Prostate gland (tissue), 2 donors: ENCODE measurements at regions not wholly inside any gene's neighbourhood (a gene's known extent, or its start where the extent isn't known, plus 50 kb on each side); places are given as distances from the start of the nearest gene placed in this dataset.

Source experiments
- POLR2A ChIP-seq: fragments of 450-650 bp; IDR thresholded peaks from one replicate; pipeline ENCODE4 v1.6.1; 2016; ENCODE audit warnings: antibody characterized with exemption, mild to moderate bottlenecking
- TF ChIP-seq, protein P1 (sequence below), 4 experiments: fragments of 200-600 bp in 2 of 4; fragments of 450-650 bp in 2 of 4; sonication (generic) in 2 of 4; IDR thresholded peaks; 1 replicate in 3 of 4; 2 replicates in 1 of 4; pipeline ENCODE4 v1.5.1; 2016 to 2019; ENCODE audit warnings: antibody characterized with exemption in 4 of 4, mild to moderate bottlenecking in 2 of 4, moderate library complexity in 2 of 4

DNA sequence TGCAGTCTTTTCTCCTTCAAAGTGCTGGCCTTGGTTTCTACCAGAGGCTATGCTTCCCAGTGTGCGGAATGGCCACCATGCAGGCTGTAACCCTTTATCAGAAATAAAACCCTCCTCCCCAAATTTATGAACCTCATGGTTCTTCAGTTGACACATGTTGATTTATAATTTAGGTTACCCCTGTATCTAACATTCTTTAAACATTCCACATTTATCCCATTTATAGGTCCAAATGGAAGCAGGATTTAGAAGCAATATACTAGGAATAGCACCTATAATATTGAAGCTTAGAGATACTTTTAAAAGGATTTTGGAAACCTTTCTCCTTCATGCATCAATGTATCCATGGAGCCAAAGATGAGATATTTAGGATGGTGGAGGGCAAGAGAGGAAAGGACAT is 438.8 kb upstream of the C16orf82 start:
- TF ChIP-seq, protein P1, sequence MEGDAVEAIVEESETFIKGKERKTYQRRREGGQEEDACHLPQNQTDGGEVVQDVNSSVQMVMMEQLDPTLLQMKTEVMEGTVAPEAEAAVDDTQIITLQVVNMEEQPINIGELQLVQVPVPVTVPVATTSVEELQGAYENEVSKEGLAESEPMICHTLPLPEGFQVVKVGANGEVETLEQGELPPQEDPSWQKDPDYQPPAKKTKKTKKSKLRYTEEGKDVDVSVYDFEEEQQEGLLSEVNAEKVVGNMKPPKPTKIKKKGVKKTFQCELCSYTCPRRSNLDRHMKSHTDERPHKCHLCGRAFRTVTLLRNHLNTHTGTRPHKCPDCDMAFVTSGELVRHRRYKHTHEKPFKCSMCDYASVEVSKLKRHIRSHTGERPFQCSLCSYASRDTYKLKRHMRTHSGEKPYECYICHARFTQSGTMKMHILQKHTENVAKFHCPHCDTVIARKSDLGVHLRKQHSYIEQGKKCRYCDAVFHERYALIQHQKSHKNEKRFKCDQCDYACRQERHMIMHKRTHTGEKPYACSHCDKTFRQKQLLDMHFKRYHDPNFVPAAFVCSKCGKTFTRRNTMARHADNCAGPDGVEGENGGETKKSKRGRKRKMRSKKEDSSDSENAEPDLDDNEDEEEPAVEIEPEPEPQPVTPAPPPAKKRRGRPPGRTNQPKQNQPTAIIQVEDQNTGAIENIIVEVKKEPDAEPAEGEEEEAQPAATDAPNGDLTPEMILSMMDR (IDR thresholded peaks at IDR 0.05), result no peak
- TF ChIP-seq POLR2A, result no peak
